Natural killer cell (primary cell): ENCODE measurements at regions not wholly inside any gene's neighbourhood (a gene's known extent, or its start where the extent isn't known, plus 50 kb on each side); places are given as distances from the start of the nearest gene placed in this dataset.

Experiments used
- ATAC-seq, 3 donors: fragments of 150-1000 bp in 2 of 3; fragments of 200-7000 bp in 1 of 3; cut with Tn5 transposase; 1 replicate in 1 of 3; 2 replicates in 2 of 3; pipeline ENCODE4 v1.10.0; 2021; ENCODE audit warnings: mild to moderate bottlenecking in 2 of 3, moderate library complexity in 2 of 3
- DNase-seq, 2 donors: peaks; one replicate each; pipeline versions ENCODE4 v3.0.0 to v3.0.0-alpha.2; 2013 to 2021; ENCODE audit warnings: mixed read lengths in 1 of 2
- H3K27ac ChIP-seq: one replicate; pipeline ENCODE4 v1.5.1; 2013; ENCODE audit warnings: mild to moderate bottlenecking, low read length
- H3K27me3 ChIP-seq: one replicate; pipeline ENCODE4 v1.6.1; 2013; ENCODE audit warnings: low read length; ENCODE audit not compliant: control insufficient read depth, insufficient read depth
- H3K36me3 ChIP-seq: one replicate; pipeline ENCODE4 v1.6.1; 2013; ENCODE audit warnings: low read length; ENCODE audit not compliant: control insufficient read depth, insufficient read depth
- H3K4me1 ChIP-seq: one replicate; pipeline ENCODE4 v1.6.1; 2013; ENCODE audit warnings: low read length; ENCODE audit not compliant: control insufficient read depth, insufficient read depth
- H3K4me3 ChIP-seq: one replicate; pipeline ENCODE4 v1.5.1; 2013; ENCODE audit warnings: low read length
- H3K9me3 ChIP-seq: one replicate; pipeline ENCODE4 v1.6.1; 2013; ENCODE audit warnings: low read length; ENCODE audit not compliant: control insufficient read depth, insufficient read depth
- H3K27ac Mint-ChIP-seq, 2 donors: one replicate each; pipeline ENCODE4 v1.8.0; 2022; ENCODE audit warnings: mild to moderate bottlenecking in 2 of 2, mixed read lengths in 2 of 2, moderate library complexity in 1 of 2
- H3K27me3 Mint-ChIP-seq, 2 donors: one replicate each; pipeline ENCODE4 v1.8.0; 2022; ENCODE audit warnings: low read depth in 2 of 2, mixed read lengths in 2 of 2
- H3K36me3 Mint-ChIP-seq: one replicate; pipeline ENCODE4 v1.8.0; 2022; ENCODE audit warnings: mixed read lengths
- H3K4me1 Mint-ChIP-seq, 2 donors: one replicate each; pipeline ENCODE4 v1.8.0; 2022; ENCODE audit warnings: mixed read lengths in 2 of 2
- H3K4me3 Mint-ChIP-seq: one replicate; pipeline ENCODE4 v1.8.0; 2022; ENCODE audit warnings: mild to moderate bottlenecking, moderate library complexity, mixed read lengths
- H3K9me3 Mint-ChIP-seq, 2 donors: one replicate each; pipeline ENCODE4 v1.8.0; 2022; ENCODE audit warnings: mixed read lengths in 2 of 2
- CTCF ChIP-seq: fragments of 200-600 bp; IDR thresholded peaks from one replicate; pipeline ENCODE4 v1.8.0; 2022; ENCODE audit warnings: antibody characterized with exemption
- WGBS: methylation state at CpG from one replicate; pipeline ENCODE4 v1.1.7; 2013; ENCODE audit warnings: missing lambda C conversion rate; ENCODE audit not compliant: insufficient coverage; 5-methylcytosine and 5-hydroxymethylcytosine counted together
- intact Hi-C: fragments of 100-400 bp; cut with micrococcal nuclease; formaldehyde crosslinking; loops from one replicate; pipeline ENCODE4 v1.14.2; 2022

- H3K4me1 Mint-ChIP-seq: no peaks in the 10 kb centered on the region
- Histone ChIP-seq H3K4me3 (no peak overlapping the region), H3K9me3 (no peaks in the 10 kb centered on the region), H3K36me3 (no peaks in the 10 kb centered on the region), H3K27ac (no peak overlapping the region), H3K4me1 (no peaks in the 10 kb centered on the region), H3K27me3 (no peaks in the 10 kb centered on the region)
- ATAC-seq: no peak
- no peaks in the 10 kb centered on the region for H3K9me3 Mint-ChIP-seq
- intact Hi-C loops: no loop called here
- peaks cover 0 to 7% of the 10 kb centered on the region in 2 donors for H3K27me3 Mint-ChIP-seq
- TF ChIP-seq CTCF: no peak
- DNase-seq: no peak
- WGBS: 94% methylated on average over 7 of the region's 7 CpGs
- H3K4me3 Mint-ChIP-seq: no peak overlapping the region
- H3K36me3 Mint-ChIP-seq: no peaks in the 10 kb centered on the region
- H3K27ac Mint-ChIP-seq: no peak overlapping the region
Observed at GRCh38 chr9:107625383-107625984, 135.9 kb upstream of the KLF4 start.

GRCh38 chr9:107624234-107624948, 134.8 kb upstream of the KLF4 start:
- peaks cover 0 to 9% of the 10 kb centered on the region in 2 donors for H3K27me3 Mint-ChIP-seq
- no peaks in the 10 kb centered on the region for H3K4me1 Mint-ChIP-seq
- H3K4me1 ChIP-seq: no peaks in the 10 kb centered on the region
- no peak overlapping the region for H3K27ac ChIP-seq
- DNase-seq (no peak), ATAC-seq (no peak)
- H3K4me3 ChIP-seq: no peak overlapping the region
- no peaks in the 10 kb centered on the region for H3K27me3 ChIP-seq
- 91% methylated on average over 15 of the region's 15 CpGs for WGBS
- intact Hi-C loops: no loop called here
- H3K36me3 ChIP-seq: no peaks in the 10 kb centered on the region
- no peaks in the 10 kb centered on the region for H3K9me3 ChIP-seq
- H3K9me3 Mint-ChIP-seq: no peaks in the 10 kb centered on the region
- no peak overlapping the region for H3K4me3 Mint-ChIP-seq
- TF ChIP-seq CTCF: no peak
- H3K27ac Mint-ChIP-seq: no peak overlapping the region
- no peaks in the 10 kb centered on the region for H3K36me3 Mint-ChIP-seq

GRCh38 chr9:107621436-107621835, 131.9 kb upstream of the KLF4 start:
- Mint-ChIP-seq H3K9me3 (no peaks in the 10 kb centered on the region), H3K27me3 (peaks cover 0 to 3% of the 10 kb centered on the region in 2 donors), H3K27ac (no peak overlapping the region), H3K4me3 (no peak overlapping the region), H3K36me3 (no peaks in the 10 kb centered on the region), H3K4me1 (no peaks in the 10 kb centered on the region)
- intact Hi-C loops: no loop called here
- no peak for TF ChIP-seq CTCF
- no peak overlapping the region for H3K4me3 ChIP-seq
- H3K27me3 ChIP-seq: no peaks in the 10 kb centered on the region
- H3K27ac ChIP-seq: no peak overlapping the region
- no peaks in the 10 kb centered on the region for H3K36me3 ChIP-seq
- DNase-seq (no peak), ATAC-seq (no peak)
- H3K9me3 ChIP-seq: no peaks in the 10 kb centered on the region
- no peaks in the 10 kb centered on the region for H3K4me1 ChIP-seq
- whole genome bisulfite sequencing: 96% methylated on average over 4 of the region's 4 CpGs

GRCh38 chr9:107620801-107621200, 131.2 kb upstream of the KLF4 start:
- no peaks in the 10 kb centered on the region for H3K36me3 ChIP-seq
- TF ChIP-seq CTCF: no peak
- no peak for DNase-seq
- Mint-ChIP-seq H3K9me3 (no peaks in the 10 kb centered on the region), H3K36me3 (no peaks in the 10 kb centered on the region), H3K4me1 (no peaks in the 10 kb centered on the region), H3K4me3 (no peak overlapping the region), H3K27ac (no peak overlapping the region), H3K27me3 (peaks cover 0 to 3% of the 10 kb centered on the region in 2 donors)
- WGBS: 63% methylated on average over 7 of the region's 7 CpGs
- H3K4me1 ChIP-seq: no peaks in the 10 kb centered on the region
- no peak overlapping the region for H3K4me3 ChIP-seq
- H3K27me3 ChIP-seq: no peaks in the 10 kb centered on the region
- no peak for ATAC-seq
- no peaks in the 10 kb centered on the region for H3K9me3 ChIP-seq
- H3K27ac ChIP-seq: no peak overlapping the region
- intact Hi-C loops: no loop called here
